ENCODE measurements at regions not wholly inside any gene's neighbourhood (a gene's known extent, or its start where the extent isn't known, plus 50 kb on each side); places are given as distances from the start of the nearest gene placed in this dataset.

GRCh38 chr9:82563841-82564240 is 499.1 kb downstream of the RASEF start:
- TF ChIP-seq CTCF (IDR thresholded peaks at IDR 0.05; ENCODE audit: low read depth, low read length, poor library complexity, severe bottlenecking) (no peak), EZH2phosphoT487 (IDR thresholded peaks at IDR 0.05; ENCODE audit: borderline replicate concordance, low read length) (no peak)

Measured in DOHH2 (cell line).